Thyroid gland (tissue), 4 donors: ENCODE measurements at regions not wholly inside any gene's neighbourhood (a gene's known extent, or its start where the extent isn't known, plus 50 kb on each side); places are given as distances from the start of the nearest gene placed in this dataset.

ENCODE experiments used
- CTCF ChIP-seq, 6 experiments: fragments of 200-600 bp in 3 of 6; fragments of 450-650 bp in 3 of 6; sonication (generic) in 3 of 6; IDR thresholded peaks; one replicate each; pipeline ENCODE4 v1.5.1; 2016 to 2019; ENCODE audit warnings: antibody characterized with exemption in 6 of 6, mild to moderate bottlenecking in 2 of 6, inconsistent platforms in 1 of 6, moderate library complexity in 1 of 6
- POLR2A ChIP-seq, 2 donors: fragments of 450-650 bp; IDR thresholded peaks; one replicate each; pipeline ENCODE4 v1.6.1; 2017; ENCODE audit warnings: antibody characterized with exemption in 2 of 2, mild to moderate bottlenecking in 2 of 2, moderate library complexity in 1 of 2

GRCh38 chr16:35714665-35715064, 2255.3 kb downstream of the TP53TG3F start:
- no peak for TF ChIP-seq CTCF (IDR thresholded peaks at IDR 0.05)
- no peak for TF ChIP-seq POLR2A (IDR thresholded peaks at IDR 0.05)
